Panc1 (cell line): ENCODE measurements at regions not wholly inside any gene's neighbourhood (a gene's known extent, or its start where the extent isn't known, plus 50 kb on each side); places are given as distances from the start of the nearest gene placed in this dataset.

Experiments
- POLR2AphosphoS5 ChIP-seq: IDR thresholded peaks from 2 replicates; pipeline ENCODE4 v1.6.1; 2012; ENCODE audit warnings: mild to moderate bottlenecking, low read depth, low read length, moderate library complexity
- TF ChIP-seq, protein P1 (sequence below): fragments of 450-650 bp; IDR thresholded peaks from 2 replicates; pipeline ENCODE4 v1.5.1; 2017; ENCODE audit warnings: mild to moderate bottlenecking

DNA sequence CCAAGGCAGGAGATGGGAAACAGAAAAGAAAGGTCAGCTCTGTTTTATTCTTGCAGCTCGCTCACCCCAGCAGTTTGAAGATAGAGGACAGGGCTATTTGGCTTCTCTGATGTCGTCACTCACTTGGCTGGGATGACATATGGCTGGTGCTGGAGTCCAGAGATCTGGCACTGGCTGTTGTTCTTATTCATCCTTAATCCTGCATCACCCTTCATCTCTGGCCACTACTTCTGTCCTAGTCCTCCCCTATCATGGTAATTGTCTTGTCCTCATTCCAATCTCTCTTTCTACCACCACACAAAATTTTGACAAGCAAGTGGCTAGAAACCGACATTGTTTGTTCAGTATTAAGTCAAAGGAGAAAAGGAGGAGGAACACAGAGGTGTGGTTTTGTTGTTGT is 103.8 kb upstream of the PDE4B start:
- TF ChIP-seq, protein P1, sequence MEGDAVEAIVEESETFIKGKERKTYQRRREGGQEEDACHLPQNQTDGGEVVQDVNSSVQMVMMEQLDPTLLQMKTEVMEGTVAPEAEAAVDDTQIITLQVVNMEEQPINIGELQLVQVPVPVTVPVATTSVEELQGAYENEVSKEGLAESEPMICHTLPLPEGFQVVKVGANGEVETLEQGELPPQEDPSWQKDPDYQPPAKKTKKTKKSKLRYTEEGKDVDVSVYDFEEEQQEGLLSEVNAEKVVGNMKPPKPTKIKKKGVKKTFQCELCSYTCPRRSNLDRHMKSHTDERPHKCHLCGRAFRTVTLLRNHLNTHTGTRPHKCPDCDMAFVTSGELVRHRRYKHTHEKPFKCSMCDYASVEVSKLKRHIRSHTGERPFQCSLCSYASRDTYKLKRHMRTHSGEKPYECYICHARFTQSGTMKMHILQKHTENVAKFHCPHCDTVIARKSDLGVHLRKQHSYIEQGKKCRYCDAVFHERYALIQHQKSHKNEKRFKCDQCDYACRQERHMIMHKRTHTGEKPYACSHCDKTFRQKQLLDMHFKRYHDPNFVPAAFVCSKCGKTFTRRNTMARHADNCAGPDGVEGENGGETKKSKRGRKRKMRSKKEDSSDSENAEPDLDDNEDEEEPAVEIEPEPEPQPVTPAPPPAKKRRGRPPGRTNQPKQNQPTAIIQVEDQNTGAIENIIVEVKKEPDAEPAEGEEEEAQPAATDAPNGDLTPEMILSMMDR, result no peak
- TF ChIP-seq POLR2AphosphoS5, result no peak
